IPS-20b (cell line): ENCODE measurements at regions not wholly inside any gene's neighbourhood (a gene's known extent, or its start where the extent isn't known, plus 50 kb on each side); places are given as distances from the start of the nearest gene placed in this dataset.
A peak's percentile ranks its signal among the peaks of the same experiment; 100 is the strongest.

Experiments
- H3K27ac ChIP-seq: one replicate; pipeline ENCODE4 v1.5.1; 2013; ENCODE audit warnings: low read length
- H3K27me3 ChIP-seq: 2 replicates; pipeline ENCODE4 v1.6.1; 2013; ENCODE audit warnings: mild to moderate bottlenecking, low read length, inconsistent platforms; ENCODE audit not compliant: insufficient read depth
- H3K36me3 ChIP-seq: 2 replicates; pipeline ENCODE4 v1.6.1; 2013; ENCODE audit warnings: low read depth, mild to moderate bottlenecking, inconsistent platforms, low read length, moderate library complexity; ENCODE audit not compliant: insufficient read depth
- H3K4me1 ChIP-seq: 2 replicates; pipeline ENCODE4 v1.6.1; 2013; ENCODE audit warnings: mild to moderate bottlenecking, control low read depth, inconsistent platforms, low read length, moderate library complexity; ENCODE audit not compliant: insufficient read depth
- H3K4me3 ChIP-seq: 2 replicates; pipeline ENCODE4 v1.5.1; 2013; ENCODE audit warnings: mild to moderate bottlenecking, low read length, inconsistent platforms
- H3K9ac ChIP-seq: 2 replicates; pipeline ENCODE4 v1.6.1; 2013; ENCODE audit warnings: low read depth, mild to moderate bottlenecking, inconsistent platforms, low read length, moderate library complexity
- H3K9me3 ChIP-seq: 2 replicates; pipeline ENCODE4 v1.6.1; 2013; ENCODE audit warnings: mild to moderate bottlenecking, low read depth, low read length, inconsistent platforms; ENCODE audit not compliant: insufficient read depth

GRCh38 chr5:125180231-125180829 lies 433.9 kb upstream of the ZNF608 start:
- Histone ChIP-seq H3K9me3 (no peaks in the 10 kb centered on the region), H3K27ac (no peak overlapping the region), H3K9ac (no peak overlapping the region), H3K4me3 (no peak overlapping the region), H3K4me1 (peaks cover 4% of the 10 kb centered on the region; the same call in 1 of the 2 replicates), H3K36me3 (no peaks in the 10 kb centered on the region), H3K27me3 (no peaks in the 10 kb centered on the region)

GRCh38 chr5:125181159-125181558 lies 434.7 kb upstream of the ZNF608 start:
- Histone ChIP-seq H3K27ac (no peak overlapping the region), H3K9ac (no peak overlapping the region), H3K4me1 (peaks cover 4% of the 10 kb centered on the region; the same call in 1 of the 2 replicates), H3K9me3 (no peaks in the 10 kb centered on the region), H3K27me3 (no peaks in the 10 kb centered on the region), H3K4me3 (no peak overlapping the region), H3K36me3 (no peaks in the 10 kb centered on the region)

GRCh38 chr5:125181955-125182354 lies 435.5 kb upstream of the ZNF608 start:
- Histone ChIP-seq H3K9ac (no peak overlapping the region), H3K27me3 (no peaks in the 10 kb centered on the region), H3K4me3 (no peak overlapping the region), H3K4me1 (peaks cover 4% of the 10 kb centered on the region; the same call in 1 of the 2 replicates), H3K9me3 (no peaks in the 10 kb centered on the region), H3K36me3 (no peaks in the 10 kb centered on the region), H3K27ac (no peak overlapping the region)

GRCh38 chr5:125185740-125186139 lies 439.3 kb upstream of the ZNF608 start:
- H3K9me3 ChIP-seq: no peaks in the 10 kb centered on the region
- H3K9ac ChIP-seq: no peak overlapping the region
- H3K27ac ChIP-seq: no peak overlapping the region
- H3K4me1 ChIP-seq: peaks cover 15% of the 10 kb centered on the region
- H3K27me3 ChIP-seq: no peaks in the 10 kb centered on the region
- no peak overlapping the region for H3K4me3 ChIP-seq
- no peaks in the 10 kb centered on the region for H3K36me3 ChIP-seq

- Histone ChIP-seq H3K4me3 (no peak overlapping the region), H3K27ac (no peak overlapping the region), H3K9ac (no peak overlapping the region), H3K36me3 (no peaks in the 10 kb centered on the region), H3K9me3 (no peaks in the 10 kb centered on the region), H3K4me1 (peaks cover 19% of the 10 kb centered on the region), H3K27me3 (no peaks in the 10 kb centered on the region)
Observed at GRCh38 chr5:125186911-125187375, 440.5 kb upstream of the ZNF608 start.

GRCh38 chr5:125189531-125189941 lies 443.1 kb upstream of the ZNF608 start:
- H3K27me3 ChIP-seq: no peaks in the 10 kb centered on the region
- no peak overlapping the region for H3K9ac ChIP-seq
- H3K27ac ChIP-seq: no peak overlapping the region
- H3K36me3 ChIP-seq: no peaks in the 10 kb centered on the region
- H3K4me1 ChIP-seq: peaks cover 19% of the 10 kb centered on the region
- H3K9me3 ChIP-seq: no peaks in the 10 kb centered on the region
- H3K4me3 ChIP-seq: no peak overlapping the region

GRCh38 chr5:125190232-125191087 lies 444.0 kb upstream of the ZNF608 start:
- H3K9me3 ChIP-seq: no peaks in the 10 kb centered on the region
- peaks cover 19% of the 10 kb centered on the region for H3K4me1 ChIP-seq
- H3K9ac ChIP-seq: peak overlapping the region; percentile 3; the same call in 1 of the 2 replicates
- H3K36me3 ChIP-seq: no peaks in the 10 kb centered on the region
- H3K4me3 ChIP-seq: no peak overlapping the region
- H3K27ac ChIP-seq: no peak overlapping the region
- no peaks in the 10 kb centered on the region for H3K27me3 ChIP-seq

GRCh38 chr5:125194883-125195282 lies 448.4 kb upstream of the ZNF608 start:
- Histone ChIP-seq H3K9me3 (no peaks in the 10 kb centered on the region), H3K9ac (no peak overlapping the region), H3K4me3 (no peak overlapping the region), H3K27ac (no peak overlapping the region), H3K36me3 (no peaks in the 10 kb centered on the region), H3K27me3 (no peaks in the 10 kb centered on the region), H3K4me1 (peaks cover 37% of the 10 kb centered on the region)

- no peaks in the 10 kb centered on the region for H3K27me3 ChIP-seq
Observed at GRCh38 chr5:125196481-125197111, 450.2 kb upstream of the ZNF608 start.

GRCh38 chr5:125197321-125197720 lies 450.9 kb upstream of the ZNF608 start:
- H3K27ac ChIP-seq: no peak overlapping the region
- no peaks in the 10 kb centered on the region for H3K27me3 ChIP-seq
- no peaks in the 10 kb centered on the region for H3K9me3 ChIP-seq
- H3K4me3 ChIP-seq: no peak overlapping the region
- H3K4me1 ChIP-seq: peaks cover 43% of the 10 kb centered on the region
- no peak overlapping the region for H3K9ac ChIP-seq
- H3K36me3 ChIP-seq: no peaks in the 10 kb centered on the region

More at GRCh38 chr5:125196481-125197111, 450.2 kb upstream of the ZNF608 start:
- H3K4me1 ChIP-seq: peaks cover 41% of the 10 kb centered on the region
- H3K9me3 ChIP-seq: no peaks in the 10 kb centered on the region
- no peaks in the 10 kb centered on the region for H3K36me3 ChIP-seq
- H3K9ac ChIP-seq: no peak overlapping the region
- H3K4me3 ChIP-seq: no peak overlapping the region
- H3K27ac ChIP-seq: no peak overlapping the region

- no peaks in the 10 kb centered on the region for H3K9me3 ChIP-seq
- no peak overlapping the region for H3K4me3 ChIP-seq
- no peak overlapping the region for H3K27ac ChIP-seq
- no peak overlapping the region for H3K9ac ChIP-seq
- no peaks in the 10 kb centered on the region for H3K36me3 ChIP-seq
- H3K4me1 ChIP-seq: peaks cover 43% of the 10 kb centered on the region
- no peaks in the 10 kb centered on the region for H3K27me3 ChIP-seq
Observed at GRCh38 chr5:125198270-125198974, 452.0 kb upstream of the ZNF608 start.
